ENCODE measurements at regions not wholly inside any gene's neighbourhood (a gene's known extent, or its start where the extent isn't known, plus 50 kb on each side); places are given as distances from the start of the nearest gene placed in this dataset.

DNA sequence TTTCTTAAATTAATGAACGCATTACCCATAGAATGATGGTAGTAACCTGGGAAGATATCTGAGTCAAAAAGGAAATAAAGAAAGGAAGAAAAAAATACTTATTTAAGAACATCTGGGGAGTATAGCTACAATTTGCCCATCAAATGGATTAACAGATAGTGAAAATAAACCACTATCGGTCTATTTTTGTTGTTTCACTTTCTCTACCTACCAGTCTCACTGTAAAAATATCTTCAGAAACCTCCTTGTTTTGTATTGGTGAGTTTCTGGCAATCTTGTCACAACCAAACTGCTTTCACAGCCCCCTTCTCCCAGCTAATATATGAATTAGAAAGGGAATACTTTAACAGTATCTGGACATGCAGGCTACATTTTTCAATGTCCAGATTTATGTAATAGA lies 783.5 kb downstream of the STPG2 start:
- no peaks in the 10 kb centered on the region for H3K27me3 ChIP-seq
- H3K36me3 ChIP-seq: no peaks in the 10 kb centered on the region
- no peak for DNase-seq
- H3K27ac ChIP-seq: no peak overlapping the region
- intact Hi-C loops (cut with DNase I; ENCODE audit: low total_unique reads): no loop called here
- no peak overlapping the region for H3K4me3 ChIP-seq
- no peaks in the 10 kb centered on the region for H3K4me1 ChIP-seq
- H3K9me3 ChIP-seq: no peaks in the 10 kb centered on the region
- TF ChIP-seq CTCF (IDR thresholded peaks at IDR 0.05): no peak
- TF ChIP-seq POLR2A (IDR thresholded peaks at IDR 0.05): no peak

DNA sequence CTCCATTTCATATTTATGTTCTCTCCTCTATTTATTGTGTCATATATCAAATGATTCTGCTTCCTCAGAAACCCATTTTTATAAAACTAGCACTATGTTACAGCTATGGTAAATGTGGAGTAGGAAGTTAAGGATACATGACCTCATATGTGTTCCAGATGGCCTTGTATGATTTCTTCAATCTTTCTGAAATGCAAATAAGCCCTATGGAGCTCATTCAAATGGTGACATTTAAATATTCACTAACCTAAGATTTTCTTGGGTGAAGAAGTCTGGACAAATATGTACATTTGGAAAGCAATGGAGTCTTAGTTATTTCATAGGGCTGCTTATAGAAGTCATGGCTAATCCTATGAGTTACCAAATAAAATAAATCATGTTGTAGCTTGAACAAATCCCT lies 782.5 kb downstream of the STPG2 start:
- TF ChIP-seq CTCF (IDR thresholded peaks at IDR 0.05): no peak
- TF ChIP-seq POLR2A (IDR thresholded peaks at IDR 0.05): no peak
- H3K27me3 ChIP-seq: no peaks in the 10 kb centered on the region
- H3K27ac ChIP-seq: no peak overlapping the region
- intact Hi-C loops (cut with DNase I; ENCODE audit: low total_unique reads): no loop called here
- H3K36me3 ChIP-seq: no peaks in the 10 kb centered on the region
- DNase-seq: no peak
- H3K4me1 ChIP-seq: no peaks in the 10 kb centered on the region
- no peak overlapping the region for H3K4me3 ChIP-seq
- no peaks in the 10 kb centered on the region for H3K9me3 ChIP-seq

GRCh38 chr4:97367878-97368277 lies 775.4 kb downstream of the STPG2 start:
- TF ChIP-seq CTCF (IDR thresholded peaks at IDR 0.05) (no peak), POLR2A (IDR thresholded peaks at IDR 0.05) (no peak)

GRCh38 chr4:97370568-97370967 lies 772.7 kb downstream of the STPG2 start:
- intact Hi-C loops (cut with DNase I; ENCODE audit: low total_unique reads): no loop called here
- Histone ChIP-seq H3K4me1 (no peaks in the 10 kb centered on the region), H3K4me3 (no peak overlapping the region), H3K27ac (no peak overlapping the region), H3K27me3 (no peaks in the 10 kb centered on the region), H3K9me3 (no peaks in the 10 kb centered on the region), H3K36me3 (no peaks in the 10 kb centered on the region)
- no peak for DNase-seq
- TF ChIP-seq CTCF (IDR thresholded peaks at IDR 0.05): no peak
- TF ChIP-seq POLR2A (IDR thresholded peaks at IDR 0.05): no peak

More at GRCh38 chr4:97367878-97368277, 775.4 kb downstream of the STPG2 start:
- no peaks in the 10 kb centered on the region for H3K4me1 ChIP-seq
- no peaks in the 10 kb centered on the region for H3K9me3 ChIP-seq
- H3K27me3 ChIP-seq: no peaks in the 10 kb centered on the region
- no peak overlapping the region for H3K4me3 ChIP-seq
- H3K36me3 ChIP-seq: no peaks in the 10 kb centered on the region
- DNase-seq: no peak
- intact Hi-C loops (cut with DNase I; ENCODE audit: low total_unique reads): no loop called here
- H3K27ac ChIP-seq: no peak overlapping the region

- Histone ChIP-seq H3K27me3 (no peaks in the 10 kb centered on the region), H3K4me1 (no peaks in the 10 kb centered on the region), H3K36me3 (no peaks in the 10 kb centered on the region), H3K9me3 (no peaks in the 10 kb centered on the region), H3K27ac (no peak overlapping the region), H3K4me3 (no peak overlapping the region)
- TF ChIP-seq CTCF (IDR thresholded peaks at IDR 0.05) (no peak), POLR2A (IDR thresholded peaks at IDR 0.05) (no peak)
- intact Hi-C loops (cut with DNase I; ENCODE audit: low total_unique reads): no loop called here
- DNase-seq: no peak
These were observed 768.8 kb downstream of the STPG2 start for GRCh38 chr4:97374526-97374925.
